Endothelial cell of umbilical vein (primary cell): ENCODE measurements at regions not wholly inside any gene's neighbourhood (a gene's known extent, or its start where the extent isn't known, plus 50 kb on each side); places are given as distances from the start of the nearest gene placed in this dataset.

Experiments
- CTCF ChIP-seq, 2 donors: IDR thresholded peaks; 1 replicate in 1 of 2; 2 replicates in 1 of 2; pipeline ENCODE4 v1.5.1; 2011; ENCODE audit warnings: low read length in 2 of 2, mild to moderate bottlenecking in 2 of 2, moderate library complexity in 2 of 2, control low read depth in 1 of 2, inconsistent platforms in 1 of 2, low read depth in 1 of 2; ENCODE audit not compliant: insufficient read depth in 1 of 2; ENCODE audit errors: extremely low read depth in 1 of 2
- POLR2AphosphoS5 ChIP-seq: IDR thresholded peaks from 2 replicates; pipeline ENCODE4 v1.6.1; 2012; ENCODE audit warnings: low read depth, mild to moderate bottlenecking, control low read depth, low read length, moderate library complexity; ENCODE audit not compliant: insufficient read depth

DNA sequence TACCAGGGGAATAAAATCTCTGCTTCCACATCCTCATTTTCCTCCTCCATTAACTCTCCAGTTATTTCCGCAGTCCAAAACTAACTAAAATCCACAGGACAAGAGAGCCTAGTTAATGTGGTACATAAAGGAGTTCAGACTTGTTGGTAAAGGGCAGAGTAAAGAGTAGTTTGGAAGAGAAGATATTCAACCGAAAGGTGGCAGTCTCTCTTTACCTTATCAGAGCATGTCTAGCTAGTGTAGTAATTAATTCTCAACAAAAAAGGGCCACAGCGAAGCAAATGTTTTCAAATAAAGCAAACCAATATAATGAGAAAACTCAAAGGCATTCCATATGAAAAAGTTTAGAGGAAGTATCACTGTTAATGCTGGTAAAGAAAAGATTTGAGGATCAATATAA, 286.5 kb downstream of the GLUD2 start:
- no peak for TF ChIP-seq CTCF (IDR thresholded peaks at IDR 0.05; ENCODE audit: extremely low read depth in 1 of 2, insufficient read depth in 1 of 2, low read depth in 1 of 2, low read length in 2 of 2)
- no peak for TF ChIP-seq POLR2AphosphoS5
